Caco-2 (cell line): ENCODE measurements at regions not wholly inside any gene's neighbourhood (a gene's known extent, or its start where the extent isn't known, plus 50 kb on each side); places are given as distances from the start of the nearest gene placed in this dataset.

ENCODE experiments used
- BruUV-seq: library from RNA; stranded (reverse); fragments of 400-500 nt; replicated peaks from 2 replicates; lab custom pipeline; 2021; lab: Mats Ljungman, UMichigan
- CTCF ChIA-PET: fragments of 300-600 bp; sonication (Branson Sonifier 250); formaldehyde crosslinking; loops from one replicate; lab custom pipeline; 2022; ENCODE audit warnings: antibody characterized with exemption; lab: Charles Lee
- POLR2A ChIA-PET: fragments of 300-600 bp; sonication (Branson Sonifier 250); formaldehyde crosslinking; loops from one replicate; lab custom pipeline; 2022; ENCODE audit warnings: antibody characterized with exemption; lab: Charles Lee
- DNase-seq, 2 experiments: peaks; one replicate each; pipeline versions ENCODE4 v3.0.0 to v3.0.0-alpha.2; 2020 to 2022
- H3K27me3 ChIP-seq: replicated peaks from 2 replicates; pipeline ENCODE4 v1.6.0; 2011; ENCODE audit warnings: low read length; ENCODE audit not compliant: control insufficient read depth, insufficient read depth
- H3K36me3 ChIP-seq: 2 replicates; pipeline ENCODE4 v1.5.1; 2011; ENCODE audit warnings: low read length; ENCODE audit not compliant: control insufficient read depth, insufficient read depth
- H3K4me1 ChIP-seq: fragments of 250-450 bp; sonication (Bioruptor Pico); 2 replicates; pipeline ENCODE4 v1.5.1; 2020; ENCODE audit warnings: mild to moderate bottlenecking
- H3K4me3 ChIP-seq: 2 replicates; pipeline ENCODE4 v1.5.1; 2011; ENCODE audit warnings: low read depth, mild to moderate bottlenecking, control low read depth, low read length
- H3K9me3 ChIP-seq: fragments of 250-450 bp; sonication (Bioruptor Pico); 2 replicates; pipeline ENCODE4 v1.5.1; 2020; ENCODE audit warnings: mild to moderate bottlenecking, moderate library complexity
- H3K27ac Mint-ChIP-seq: one replicate; pipeline ENCODE4 v1.8.0; 2022; ENCODE audit warnings: mixed read lengths; ENCODE audit not compliant: unreplicated experiment
- H3K27me3 Mint-ChIP-seq: one replicate; pipeline ENCODE4 v1.8.0; 2022; ENCODE audit warnings: mixed read lengths; ENCODE audit not compliant: insufficient read depth, unreplicated experiment
- H3K36me3 Mint-ChIP-seq: one replicate; pipeline ENCODE4 v1.8.0; 2022; ENCODE audit warnings: mild to moderate bottlenecking, mixed read lengths; ENCODE audit not compliant: insufficient read depth, unreplicated experiment
- H3K4me1 Mint-ChIP-seq: one replicate; pipeline ENCODE4 v1.8.0; 2022; ENCODE audit warnings: low read depth, mixed read lengths; ENCODE audit not compliant: unreplicated experiment
- H3K4me3 Mint-ChIP-seq: one replicate; pipeline ENCODE4 v1.8.0; 2022; ENCODE audit warnings: mild to moderate bottlenecking, moderate library complexity, mixed read lengths; ENCODE audit not compliant: unreplicated experiment
- H3K9me3 Mint-ChIP-seq: one replicate; pipeline ENCODE4 v1.8.0; 2022; ENCODE audit warnings: mixed read lengths; ENCODE audit not compliant: unreplicated experiment
- intact Hi-C: fragments of 100-400 bp; cut with micrococcal nuclease; formaldehyde crosslinking; loops from one replicate; pipeline ENCODE4 v1.10.0; 2022; ENCODE audit not compliant: unreplicated experiment
- TF ChIP-seq, protein P1 (sequence below), 2 experiments: fragments of 200-600 bp in 1 of 2; IDR thresholded peaks; 1 replicate in 1 of 2; 2 replicates in 1 of 2; pipeline versions ENCODE4 v1.5.1 to v1.8.0; 2011 to 2022; ENCODE audit warnings: antibody characterized with exemption in 1 of 2, control low read depth in 1 of 2, inconsistent platforms in 1 of 2, low read depth in 1 of 2, low read length in 1 of 2, mild to moderate bottlenecking in 1 of 2, moderate library complexity in 1 of 2; ENCODE audit not compliant: insufficient read depth in 1 of 2, severe bottlenecking in 1 of 2, unreplicated experiment in 1 of 2

GRCh38 chr6:51098246-51098645 is 279.6 kb downstream of the TFAP2B start:
- CTCF ChIA-PET = no interaction called here
- intact Hi-C loops = no loop called here
- no TSS peak for BruUV-seq
- Histone ChIP-seq H3K4me3 (no peak overlapping the region), H3K4me1 (no peaks in the 10 kb centered on the region; the same call in 1 of the 2 replicates), H3K36me3 (no peaks in the 10 kb centered on the region), H3K27me3 (no peaks in the 10 kb centered on the region), H3K9me3 (no peaks in the 10 kb centered on the region)
- H3K9me3 Mint-ChIP-seq = no peaks in the 10 kb centered on the region
- POLR2A ChIA-PET = no interaction called here
- H3K4me3 Mint-ChIP-seq = no peak overlapping the region
- TF ChIP-seq, protein P1, sequence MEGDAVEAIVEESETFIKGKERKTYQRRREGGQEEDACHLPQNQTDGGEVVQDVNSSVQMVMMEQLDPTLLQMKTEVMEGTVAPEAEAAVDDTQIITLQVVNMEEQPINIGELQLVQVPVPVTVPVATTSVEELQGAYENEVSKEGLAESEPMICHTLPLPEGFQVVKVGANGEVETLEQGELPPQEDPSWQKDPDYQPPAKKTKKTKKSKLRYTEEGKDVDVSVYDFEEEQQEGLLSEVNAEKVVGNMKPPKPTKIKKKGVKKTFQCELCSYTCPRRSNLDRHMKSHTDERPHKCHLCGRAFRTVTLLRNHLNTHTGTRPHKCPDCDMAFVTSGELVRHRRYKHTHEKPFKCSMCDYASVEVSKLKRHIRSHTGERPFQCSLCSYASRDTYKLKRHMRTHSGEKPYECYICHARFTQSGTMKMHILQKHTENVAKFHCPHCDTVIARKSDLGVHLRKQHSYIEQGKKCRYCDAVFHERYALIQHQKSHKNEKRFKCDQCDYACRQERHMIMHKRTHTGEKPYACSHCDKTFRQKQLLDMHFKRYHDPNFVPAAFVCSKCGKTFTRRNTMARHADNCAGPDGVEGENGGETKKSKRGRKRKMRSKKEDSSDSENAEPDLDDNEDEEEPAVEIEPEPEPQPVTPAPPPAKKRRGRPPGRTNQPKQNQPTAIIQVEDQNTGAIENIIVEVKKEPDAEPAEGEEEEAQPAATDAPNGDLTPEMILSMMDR (IDR thresholded peaks at IDR 0.05; ENCODE audit: insufficient read depth in 1 of 2, low read depth in 1 of 2, low read length in 1 of 2, severe bottlenecking in 1 of 2, unreplicated experiment in 1 of 2) = no peak
- H3K27me3 Mint-ChIP-seq = no peaks in the 10 kb centered on the region
- H3K36me3 Mint-ChIP-seq = no peaks in the 10 kb centered on the region
- no peak for DNase-seq
- no peak overlapping the region for H3K27ac Mint-ChIP-seq
- no peaks in the 10 kb centered on the region for H3K4me1 Mint-ChIP-seq

GRCh38 chr6:51098791-51099190 is 280.1 kb downstream of the TFAP2B start:
- Histone ChIP-seq H3K9me3 (no peaks in the 10 kb centered on the region), H3K4me1 (no peaks in the 10 kb centered on the region; the same call in 1 of the 2 replicates), H3K4me3 (no peak overlapping the region), H3K36me3 (no peaks in the 10 kb centered on the region), H3K27me3 (no peaks in the 10 kb centered on the region)
- Mint-ChIP-seq H3K9me3 (no peaks in the 10 kb centered on the region), H3K27ac (no peak overlapping the region), H3K4me3 (no peak overlapping the region), H3K4me1 (no peaks in the 10 kb centered on the region), H3K27me3 (no peaks in the 10 kb centered on the region), H3K36me3 (no peaks in the 10 kb centered on the region)
- intact Hi-C loops = no loop called here
- ChIA-PET CTCF (no interaction called here), POLR2A (no interaction called here)
- BruUV-seq = no TSS peak
- no peak for DNase-seq
- TF ChIP-seq, protein P1 (IDR thresholded peaks at IDR 0.05; ENCODE audit: insufficient read depth in 1 of 2, low read depth in 1 of 2, low read length in 1 of 2, severe bottlenecking in 1 of 2, unreplicated experiment in 1 of 2) = no peak

- Mint-ChIP-seq H3K27ac (no peak overlapping the region), H3K36me3 (no peaks in the 10 kb centered on the region), H3K4me1 (no peaks in the 10 kb centered on the region), H3K27me3 (no peaks in the 10 kb centered on the region), H3K4me3 (no peak overlapping the region), H3K9me3 (no peaks in the 10 kb centered on the region)
- H3K9me3 ChIP-seq = no peaks in the 10 kb centered on the region
- H3K36me3 ChIP-seq = no peaks in the 10 kb centered on the region
- CTCF ChIA-PET = no interaction called here
- POLR2A ChIA-PET = no interaction called here
- H3K4me1 ChIP-seq = no peaks in the 10 kb centered on the region
- intact Hi-C loops = no loop called here
- no peak for DNase-seq
- no TSS peak for BruUV-seq
- TF ChIP-seq, protein P1 (IDR thresholded peaks at IDR 0.05; ENCODE audit: insufficient read depth in 1 of 2, low read depth in 1 of 2, low read length in 1 of 2, severe bottlenecking in 1 of 2, unreplicated experiment in 1 of 2) = no peak
- H3K4me3 ChIP-seq = no peak overlapping the region
- H3K27me3 ChIP-seq = no peaks in the 10 kb centered on the region
Observed at GRCh38 chr6:51099201-51099600, 280.5 kb downstream of the TFAP2B start.
